ENCODE measurements at regions not wholly inside any gene's neighbourhood (a gene's known extent, or its start where the extent isn't known, plus 50 kb on each side); places are given as distances from the start of the nearest gene placed in this dataset.

DNA sequence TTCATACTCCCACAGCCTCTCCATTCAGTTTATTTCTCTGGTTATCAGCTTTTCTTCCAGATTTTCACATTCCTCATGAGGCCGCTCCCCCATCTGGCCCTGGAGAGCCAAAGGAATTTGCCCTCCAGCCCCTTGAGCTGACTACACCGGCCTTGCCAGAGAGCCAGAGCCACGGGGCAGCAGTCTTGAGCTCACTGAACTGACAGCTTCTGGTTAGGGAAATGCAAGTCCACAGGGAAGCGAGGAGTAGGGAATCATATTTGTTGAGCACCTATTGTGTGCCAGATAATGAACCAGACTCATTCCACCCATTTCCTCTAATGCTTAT, 102.4 kb downstream of the ABCC12 start:
- peaks cover 6% of the 10 kb centered on the region for H3K4me1 ChIP-seq
- no peaks in the 10 kb centered on the region for H3K9me3 ChIP-seq
- no peak overlapping the region for H3K27ac ChIP-seq
- TF ChIP-seq, protein P1, sequence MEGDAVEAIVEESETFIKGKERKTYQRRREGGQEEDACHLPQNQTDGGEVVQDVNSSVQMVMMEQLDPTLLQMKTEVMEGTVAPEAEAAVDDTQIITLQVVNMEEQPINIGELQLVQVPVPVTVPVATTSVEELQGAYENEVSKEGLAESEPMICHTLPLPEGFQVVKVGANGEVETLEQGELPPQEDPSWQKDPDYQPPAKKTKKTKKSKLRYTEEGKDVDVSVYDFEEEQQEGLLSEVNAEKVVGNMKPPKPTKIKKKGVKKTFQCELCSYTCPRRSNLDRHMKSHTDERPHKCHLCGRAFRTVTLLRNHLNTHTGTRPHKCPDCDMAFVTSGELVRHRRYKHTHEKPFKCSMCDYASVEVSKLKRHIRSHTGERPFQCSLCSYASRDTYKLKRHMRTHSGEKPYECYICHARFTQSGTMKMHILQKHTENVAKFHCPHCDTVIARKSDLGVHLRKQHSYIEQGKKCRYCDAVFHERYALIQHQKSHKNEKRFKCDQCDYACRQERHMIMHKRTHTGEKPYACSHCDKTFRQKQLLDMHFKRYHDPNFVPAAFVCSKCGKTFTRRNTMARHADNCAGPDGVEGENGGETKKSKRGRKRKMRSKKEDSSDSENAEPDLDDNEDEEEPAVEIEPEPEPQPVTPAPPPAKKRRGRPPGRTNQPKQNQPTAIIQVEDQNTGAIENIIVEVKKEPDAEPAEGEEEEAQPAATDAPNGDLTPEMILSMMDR (IDR thresholded peaks at IDR 0.05): no peak
- no peak for TF ChIP-seq POLR2A (IDR thresholded peaks at IDR 0.05)
- no peak for ATAC-seq
- WGBS, 2 donors: 59 to 65% methylated on average over 4 of the region's 4 CpGs
- H3K4me3 ChIP-seq: no peak overlapping the region
- intact Hi-C loops (cut with DNase I): no loop called here
- no peaks in the 10 kb centered on the region for H3K36me3 ChIP-seq (replicated peaks in 1 of 2; ENCODE audit: insufficient read depth in 1 of 2, low read depth in 2 of 2)
- H3K27me3 ChIP-seq: no peaks in the 10 kb centered on the region
- DNase-seq: no peak

DNA sequence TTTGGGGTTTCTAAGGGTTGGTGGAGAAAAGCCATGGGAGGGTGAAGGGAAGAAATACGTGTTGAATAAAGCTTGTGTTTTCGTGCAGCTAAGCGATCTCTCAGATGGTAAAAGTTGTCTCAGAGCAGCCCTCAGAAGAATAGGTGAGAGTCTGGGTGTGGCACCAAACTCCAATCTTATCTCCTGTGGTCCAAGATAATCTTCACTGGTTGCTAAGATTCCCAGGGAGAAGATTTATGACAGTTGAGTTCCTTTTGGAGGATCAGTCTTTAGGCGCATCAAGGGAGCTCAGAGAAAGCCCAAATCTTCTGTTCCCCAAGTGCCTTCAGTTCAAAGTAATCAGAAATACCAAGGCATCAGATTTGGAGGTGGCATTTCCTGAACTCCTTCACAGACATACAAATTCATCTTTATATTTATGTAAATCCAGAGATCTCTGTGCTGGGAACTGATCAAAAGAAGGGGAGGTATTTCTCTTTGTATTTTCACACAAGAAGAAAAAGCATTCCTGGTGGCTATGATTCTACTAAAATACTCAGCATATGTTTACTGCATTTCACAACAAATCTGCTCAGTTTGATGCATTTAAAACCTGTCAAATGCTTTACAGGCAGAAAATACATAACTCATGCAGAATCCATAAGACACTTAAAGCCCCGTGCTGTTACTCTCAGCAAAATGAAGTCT, 102.9 kb downstream of the ABCC12 start:
- TF ChIP-seq POLR2A (IDR thresholded peaks at IDR 0.05): no peak
- TF ChIP-seq, protein P1 (IDR thresholded peaks at IDR 0.05): no peak
- H3K4me3 ChIP-seq: no peak overlapping the region
- H3K27ac ChIP-seq: no peak overlapping the region
- H3K9me3 ChIP-seq: no peaks in the 10 kb centered on the region
- no peaks in the 10 kb centered on the region for H3K27me3 ChIP-seq
- intact Hi-C loops (cut with DNase I): no loop called here
- ATAC-seq (no peak), DNase-seq (no peak)
- H3K4me1 ChIP-seq: peaks cover 6% of the 10 kb centered on the region
- no peaks in the 10 kb centered on the region for H3K36me3 ChIP-seq (replicated peaks in 1 of 2; ENCODE audit: insufficient read depth in 1 of 2, low read depth in 2 of 2)
- WGBS, 2 donors: 69 to 71% methylated on average over 5 of the region's 5 CpGs

DNA sequence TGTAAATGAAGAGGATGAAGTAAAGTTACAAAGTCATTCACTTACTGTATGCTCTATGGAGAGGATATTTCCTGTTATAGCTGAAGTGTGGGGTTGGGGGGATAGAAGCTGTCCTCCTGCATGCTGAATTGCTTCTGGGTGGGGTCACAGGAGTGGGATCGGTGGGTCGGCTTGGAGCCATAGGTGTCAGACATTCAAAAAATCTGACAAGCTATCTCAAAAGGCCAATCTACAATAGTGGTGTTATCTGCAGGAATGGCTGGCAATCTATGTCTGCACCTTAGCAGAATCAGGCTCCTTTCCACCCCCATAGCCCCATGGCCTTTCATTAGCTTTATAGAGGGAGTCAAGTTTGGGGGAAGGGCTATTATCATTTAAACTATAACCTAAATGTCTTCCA, 104.9 kb downstream of the ABCC12 start:
- Histone ChIP-seq H3K27me3 (no peaks in the 10 kb centered on the region), H3K4me3 (no peak overlapping the region), H3K27ac (no peak overlapping the region), H3K4me1 (peaks cover 6% of the 10 kb centered on the region), H3K9me3 (no peaks in the 10 kb centered on the region), H3K36me3 (replicated peaks in 1 of 2; ENCODE audit: insufficient read depth in 1 of 2, low read depth in 2 of 2) (no peaks in the 10 kb centered on the region)
- TF ChIP-seq, protein P1 (IDR thresholded peaks at IDR 0.05): no peak
- no peak for TF ChIP-seq POLR2A (IDR thresholded peaks at IDR 0.05)
- DNase-seq (no peak), ATAC-seq (no peak)
- 83 to 84% methylated on average over 2 of the region's 2 CpGs for WGBS, 2 donors
- intact Hi-C loops (cut with DNase I): no loop called here

DNA sequence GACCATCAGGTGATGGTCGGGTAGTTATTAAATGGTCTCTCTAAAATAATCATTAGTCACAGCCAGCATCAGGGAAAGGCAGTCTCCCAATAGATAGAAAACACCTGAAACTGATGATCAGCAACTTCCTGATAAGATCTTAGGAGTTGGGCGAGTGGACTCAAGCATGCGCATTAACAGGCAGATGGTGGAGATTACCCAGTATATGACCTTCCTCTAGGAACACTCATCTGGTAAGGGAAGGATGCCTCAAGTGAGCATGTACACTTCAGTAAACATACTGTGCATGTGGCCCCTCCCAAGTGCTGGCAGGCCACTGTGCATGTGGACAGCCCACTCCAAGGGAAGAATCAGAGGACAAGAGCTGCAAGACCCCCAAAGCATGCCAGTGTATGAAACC, 105.9 kb downstream of the ABCC12 start:
- no peak for ATAC-seq
- intact Hi-C loops (cut with DNase I): no loop called here
- TF ChIP-seq, protein P1 (IDR thresholded peaks at IDR 0.05): no peak
- TF ChIP-seq POLR2A (IDR thresholded peaks at IDR 0.05): no peak
- H3K36me3 ChIP-seq (replicated peaks in 1 of 2; ENCODE audit: insufficient read depth in 1 of 2, low read depth in 2 of 2): no peaks in the 10 kb centered on the region
- DNase-seq: no peak
- H3K4me1 ChIP-seq: peaks cover 2% of the 10 kb centered on the region
- no peak overlapping the region for H3K4me3 ChIP-seq
- H3K27me3 ChIP-seq: no peaks in the 10 kb centered on the region
- no peaks in the 10 kb centered on the region for H3K9me3 ChIP-seq
- H3K27ac ChIP-seq: no peak overlapping the region
- 41 to 68% methylated on average over 3 of the region's 3 CpGs for WGBS, 2 donors

DNA sequence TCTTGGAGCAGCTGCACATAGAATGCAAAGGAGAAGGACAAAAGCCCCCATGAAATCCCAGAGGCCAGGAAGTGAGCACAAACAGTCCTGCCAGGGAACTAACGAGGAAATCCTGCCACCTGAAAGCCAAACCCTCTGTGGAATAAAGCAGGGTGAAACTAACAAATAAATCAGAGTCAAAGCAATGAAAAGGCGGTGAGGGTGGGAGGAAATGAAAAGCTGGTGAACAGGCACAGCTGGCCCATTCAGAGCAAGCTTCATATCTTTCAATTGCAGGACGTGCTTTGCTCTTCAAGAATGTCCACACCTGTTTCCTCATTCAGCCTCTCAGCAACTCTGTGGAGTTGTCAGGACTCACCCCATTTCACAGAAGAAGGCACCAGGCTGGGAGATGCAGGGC, 108.1 kb downstream of the ABCC12 start:
- Histone ChIP-seq H3K27ac (no peak overlapping the region), H3K36me3 (replicated peaks in 1 of 2; ENCODE audit: insufficient read depth in 1 of 2, low read depth in 2 of 2) (no peaks in the 10 kb centered on the region), H3K9me3 (no peaks in the 10 kb centered on the region), H3K4me3 (no peak overlapping the region), H3K4me1 (no peaks in the 10 kb centered on the region), H3K27me3 (no peaks in the 10 kb centered on the region)
- DNase-seq (no peak), ATAC-seq (no peak)
- no peak for TF ChIP-seq POLR2A (IDR thresholded peaks at IDR 0.05)
- TF ChIP-seq, protein P1 (IDR thresholded peaks at IDR 0.05): no peak
- intact Hi-C loops (cut with DNase I): no loop called here
- 26 to 40% methylated on average over 3 of the region's 3 CpGs for WGBS, 2 donors

Data from body of pancreas (tissue), 4 donors.